Common myeloid progenitor, CD34-positive (primary cell): ENCODE measurements at regions not wholly inside any gene's neighbourhood (a gene's known extent, or its start where the extent isn't known, plus 50 kb on each side); places are given as distances from the start of the nearest gene placed in this dataset.

ENCODE experiments used
- CTCF ChIA-PET: fragments of 350-600 bp; sonication (Branson Sonifier 250); formaldehyde crosslinking; loops from one replicate; lab custom pipeline; 2021; ENCODE audit warnings: antibody characterized with exemption; lab: Charles Lee
- POLR2A ChIA-PET: fragments of 350-600 bp; sonication (Branson Sonifier 250); formaldehyde crosslinking; loops from one replicate; lab custom pipeline; 2021; ENCODE audit warnings: antibody characterized with exemption; lab: Charles Lee
- DNase-seq, 3 donors: peaks; one replicate each; pipeline versions ENCODE4 v3.0.0 to v3.0.0-alpha.2; 2013
- H3K27ac ChIP-seq, 2 experiments: 1 replicate in 1 of 2; 2 replicates in 1 of 2; pipeline ENCODE4 v1.7.0; 2013; ENCODE audit warnings: inconsistent platforms in 2 of 2, low read length in 2 of 2, mild to moderate bottlenecking in 2 of 2, low read depth in 1 of 2, moderate library complexity in 1 of 2; ENCODE audit not compliant: severe bottlenecking in 2 of 2, insufficient read depth in 1 of 2, poor library complexity in 1 of 2
- H3K27me3 ChIP-seq, 5 experiments: replicated peaks in 2 of 5; 1 replicate in 3 of 5; 2 replicates in 2 of 5; pipeline versions ENCODE4 v1.6.1 to v1.7.0; 2013; ENCODE audit warnings: low read length in 4 of 5, mild to moderate bottlenecking in 2 of 5, moderate library complexity in 2 of 5, inconsistent platforms in 1 of 5; ENCODE audit not compliant: insufficient read depth in 5 of 5, control insufficient read depth in 4 of 5
- H3K36me3 ChIP-seq, 4 experiments: 1 replicate in 2 of 4; 2 replicates in 2 of 4; pipeline versions ENCODE4 v1.6.1 to v1.7.0; 2013; ENCODE audit warnings: low read length in 3 of 4, control low read depth in 1 of 4, mild to moderate bottlenecking in 1 of 4; ENCODE audit not compliant: control insufficient read depth in 4 of 4, insufficient read depth in 4 of 4
- H3K4me1 ChIP-seq, 4 experiments: 1 replicate in 3 of 4; 2 replicates in 1 of 4; pipeline versions ENCODE4 v1.6.1 to v1.7.1; 2013; ENCODE audit warnings: low read length in 3 of 4, mild to moderate bottlenecking in 3 of 4, control low read depth in 1 of 4, inconsistent platforms in 1 of 4, moderate library complexity in 1 of 4; ENCODE audit not compliant: control insufficient read depth in 4 of 4, insufficient read depth in 4 of 4; ENCODE audit errors: control extremely low read depth in 1 of 4
- H3K4me3 ChIP-seq, 7 experiments: 1 replicate in 4 of 7; 2 replicates in 3 of 7; pipeline versions ENCODE4 v1.5.1 to v1.7.0; 2013; ENCODE audit warnings: mild to moderate bottlenecking in 7 of 7, low read length in 6 of 7, moderate library complexity in 6 of 7, inconsistent platforms in 2 of 7, low read depth in 2 of 7, control low read depth in 1 of 7; ENCODE audit not compliant: insufficient read depth in 4 of 7, control insufficient read depth in 1 of 7; ENCODE audit errors: extremely low read depth in 1 of 7
- H3K9me3 ChIP-seq, 5 experiments: 1 replicate in 4 of 5; 2 replicates in 1 of 5; pipeline versions ENCODE4 v1.6.1 to v1.7.1; 2013; ENCODE audit warnings: low read length in 4 of 5, mild to moderate bottlenecking in 2 of 5, inconsistent platforms in 1 of 5, low read depth in 1 of 5, moderate library complexity in 1 of 5; ENCODE audit not compliant: control insufficient read depth in 4 of 5, insufficient read depth in 2 of 5; ENCODE audit errors: control extremely low read depth in 1 of 5
- WGBS: methylation state at CpG from one replicate; pipeline ENCODE4 v1.1.5; 2013; ENCODE audit not compliant: insufficient coverage; 5-methylcytosine and 5-hydroxymethylcytosine counted together

- 86% methylated on average over 1 of the region's 1 CpG for WGBS
- Histone ChIP-seq H3K9me3 (no peaks in the 10 kb centered on the region), H3K36me3 (no peaks in the 10 kb centered on the region), H3K4me1 (peaks cover 0 to 7% (median 5%) of the 10 kb centered on the region in 4 experiments), H3K4me3 (no peak overlapping the region), H3K27me3 (no peaks in the 10 kb centered on the region), H3K27ac (no peak overlapping the region)
- POLR2A ChIA-PET = no interaction called here
- CTCF ChIA-PET = interaction anchor here (0.6 to 1.0 kb wide), 2 partner anchors 9 to 16 kb away, joined by 3 read pairs; no protein-coding TSS in a partner anchor
- no peak for DNase-seq
Measured at GRCh38 chr9:16202221-16202620, 649.4 kb downstream of the CCDC171 start.

GRCh38 chr9:16202914-16203728 lies 650.3 kb downstream of the CCDC171 start:
- H3K36me3 ChIP-seq = no peaks in the 10 kb centered on the region
- H3K9me3 ChIP-seq = no peaks in the 10 kb centered on the region
- peaks cover 0 to 8% (median 6%) of the 10 kb centered on the region in 4 experiments for H3K4me1 ChIP-seq
- H3K4me3 ChIP-seq = no peak overlapping the region
- no peak overlapping the region for H3K27ac ChIP-seq
- CTCF ChIA-PET = interaction anchor here (0.6 to 1.0 kb wide), 2 partner anchors 10 to 17 kb away, joined by 3 read pairs; no protein-coding TSS in a partner anchor
- no peak for DNase-seq
- H3K27me3 ChIP-seq = no peaks in the 10 kb centered on the region
- 97% methylated on average over 16 of the region's 17 CpGs for WGBS
- POLR2A ChIA-PET = no interaction called here

GRCh38 chr9:16203729-16204573 lies 651.1 kb downstream of the CCDC171 start:
- Histone ChIP-seq H3K4me1 (peaks cover 0 to 8% (median 6%) of the 10 kb centered on the region in 4 experiments), H3K9me3 (no peaks in the 10 kb centered on the region), H3K27me3 (no peaks in the 10 kb centered on the region), H3K36me3 (no peaks in the 10 kb centered on the region), H3K27ac (no peak overlapping the region), H3K4me3 (no peak overlapping the region)
- POLR2A ChIA-PET = no interaction called here
- WGBS = 96% methylated on average over 12 of the region's 14 CpGs
- CTCF ChIA-PET = no interaction called here
- no peak for DNase-seq

- no peak overlapping the region for H3K4me3 ChIP-seq
- CTCF ChIA-PET = no interaction called here
- no peaks in the 10 kb centered on the region for H3K9me3 ChIP-seq
- 85% methylated on average over 2 of the region's 2 CpGs for WGBS
- no peaks in the 10 kb centered on the region for H3K27me3 ChIP-seq
- POLR2A ChIA-PET = no interaction called here
- no peak overlapping the region for H3K27ac ChIP-seq
- no peaks in the 10 kb centered on the region for H3K36me3 ChIP-seq
- H3K4me1 ChIP-seq = peaks cover 0 to 8% (median 6%) of the 10 kb centered on the region in 4 experiments
- no peak for DNase-seq
Measured at GRCh38 chr9:16205455-16205854, 652.6 kb downstream of the CCDC171 start.

GRCh38 chr9:16206518-16206917 lies 653.7 kb downstream of the CCDC171 start:
- H3K4me3 ChIP-seq = no peak overlapping the region
- ChIA-PET CTCF (no interaction called here), POLR2A (no interaction called here)
- H3K27me3 ChIP-seq = no peaks in the 10 kb centered on the region
- WGBS = 100% methylated on average over 1 of the region's 3 CpGs
- H3K27ac ChIP-seq = no peak overlapping the region
- no peaks in the 10 kb centered on the region for H3K9me3 ChIP-seq
- DNase-seq = peak in 2 of 3 donors; percentile 3 to 11
- no peaks in the 10 kb centered on the region for H3K36me3 ChIP-seq
- peaks cover 0 to 8% (median 6%) of the 10 kb centered on the region in 4 experiments for H3K4me1 ChIP-seq

GRCh38 chr9:16207161-16207560 lies 654.3 kb downstream of the CCDC171 start:
- POLR2A ChIA-PET = no interaction called here
- peaks cover 0 to 8% (median 6%) of the 10 kb centered on the region in 4 experiments for H3K4me1 ChIP-seq
- DNase-seq = peak; percentile 10 to 54 (median 42)
- no peak overlapping the region for H3K27ac ChIP-seq
- H3K9me3 ChIP-seq = no peaks in the 10 kb centered on the region
- CTCF ChIA-PET = no interaction called here
- 0% methylated on average over 9 of the region's 9 CpGs for WGBS
- H3K36me3 ChIP-seq = no peaks in the 10 kb centered on the region
- H3K27me3 ChIP-seq = no peaks in the 10 kb centered on the region
- H3K4me3 ChIP-seq = peak overlapping the region in 3 of 7 experiments; percentile 4 to 60 (median 55)
